ENCODE measurements at regions not wholly inside any gene's neighbourhood (a gene's known extent, or its start where the extent isn't known, plus 50 kb on each side); places are given as distances from the start of the nearest gene placed in this dataset.

GRCh38 chr10:131519723-131520605, 208.4 kb upstream of the TCERG1L start:
- DNase-seq: no peak

GRCh38 chr10:131531265-131532190, 220.0 kb upstream of the TCERG1L start:
- DNase-seq: no peak

GRCh38 chr10:131532291-131532690, 220.8 kb upstream of the TCERG1L start:
- DNase-seq: no peak

- DNase-seq: no peak
Measured at GRCh38 chr10:131532745-131533341, 221.3 kb upstream of the TCERG1L start.

- no peak for DNase-seq
Measured at GRCh38 chr10:131533846-131534526, 222.5 kb upstream of the TCERG1L start.

GRCh38 chr10:131534836-131535235, 223.3 kb upstream of the TCERG1L start:
- no peak for DNase-seq

- DNase-seq: no peak
Measured at GRCh38 chr10:131536676-131537075, 225.2 kb upstream of the TCERG1L start.

GRCh38 chr10:131537281-131537680, 225.8 kb upstream of the TCERG1L start:
- no peak for DNase-seq

GRCh38 chr10:131544495-131544894, 233.0 kb upstream of the TCERG1L start:
- DNase-seq: no peak

- DNase-seq: no peak
Measured at GRCh38 chr10:131546086-131546810, 234.7 kb upstream of the TCERG1L start.

GRCh38 chr10:131547129-131547799, 235.7 kb upstream of the TCERG1L start:
- DNase-seq: no peak

GRCh38 chr10:131548176-131548575, 236.7 kb upstream of the TCERG1L start:
- no peak for DNase-seq

- DNase-seq: no peak
Measured at GRCh38 chr10:131549116-131549515, 237.6 kb upstream of the TCERG1L start.

GRCh38 chr10:131553121-131553520, 241.6 kb upstream of the TCERG1L start:
- no peak for DNase-seq

GRCh38 chr10:131553581-131553980, 242.1 kb upstream of the TCERG1L start:
- no peak for DNase-seq

GRCh38 chr10:131554821-131555220, 243.3 kb upstream of the TCERG1L start:
- DNase-seq: no peak

GRCh38 chr10:131555406-131555805, 243.9 kb upstream of the TCERG1L start:
- DNase-seq: no peak

GRCh38 chr10:131556061-131556896, 244.8 kb upstream of the TCERG1L start:
- no peak for DNase-seq

Measured in nucleus accumbens (tissue), 56 donors.